Activated CD4-positive, alpha-beta T cell treated with anti-CD3 and anti-CD28 coated beads for 36 hours (primary cell): ENCODE measurements at regions not wholly inside any gene's neighbourhood (a gene's known extent, or its start where the extent isn't known, plus 50 kb on each side); places are given as distances from the start of the nearest gene placed in this dataset.
A peak's percentile ranks its signal among the peaks of the same experiment; 100 is the strongest.

ENCODE experiments used
- ATAC-seq: fragments of 200-7000 bp; cut with Tn5 transposase; one replicate; pipeline ENCODE4 v1.10.0; 2021; ENCODE audit warnings: mild to moderate bottlenecking, moderate library complexity
- CTCF ChIA-PET: fragments of 350-600 bp; sonication (Branson Sonifier 250); formaldehyde crosslinking; loops from one replicate; lab custom pipeline; 2021; ENCODE audit warnings: antibody characterized with exemption; lab: Charles Lee
- POLR2A ChIA-PET: fragments of 350-600 bp; sonication (Branson Sonifier 250); formaldehyde crosslinking; loops from one replicate; lab custom pipeline; 2021; ENCODE audit warnings: antibody characterized with exemption, inconsistent platforms; lab: Charles Lee
- DNase-seq: peaks from one replicate; pipeline ENCODE4 v3.0.0-alpha.2; 2020
- H3K27ac Mint-ChIP-seq: one replicate; pipeline ENCODE4 v1.8.0; 2021; ENCODE audit warnings: mixed read lengths
- H3K27me3 Mint-ChIP-seq: one replicate; pipeline ENCODE4 v1.8.0; 2021; ENCODE audit warnings: mixed read lengths
- H3K36me3 Mint-ChIP-seq: one replicate; pipeline ENCODE4 v1.8.0; 2021; ENCODE audit warnings: low read depth, mixed read lengths
- H3K4me1 Mint-ChIP-seq: one replicate; pipeline ENCODE4 v1.8.0; 2021; ENCODE audit warnings: mixed read lengths
- H3K4me3 Mint-ChIP-seq: one replicate; pipeline ENCODE4 v1.8.0; 2021; ENCODE audit warnings: mild to moderate bottlenecking, moderate library complexity, mixed read lengths
- H3K9me3 Mint-ChIP-seq: one replicate; pipeline ENCODE4 v1.8.0; 2021; ENCODE audit warnings: low read depth, mixed read lengths
- intact Hi-C, 2 experiments: fragments of 100-400 bp; cut with DNase I in 1 of 2; cut with micrococcal nuclease in 1 of 2; formaldehyde crosslinking; loops; one replicate each; pipeline versions ENCODE4 v1.14.2 to v1.15.1; 2022 to 2024; cut with DNase I, micrococcal nuclease

DNA sequence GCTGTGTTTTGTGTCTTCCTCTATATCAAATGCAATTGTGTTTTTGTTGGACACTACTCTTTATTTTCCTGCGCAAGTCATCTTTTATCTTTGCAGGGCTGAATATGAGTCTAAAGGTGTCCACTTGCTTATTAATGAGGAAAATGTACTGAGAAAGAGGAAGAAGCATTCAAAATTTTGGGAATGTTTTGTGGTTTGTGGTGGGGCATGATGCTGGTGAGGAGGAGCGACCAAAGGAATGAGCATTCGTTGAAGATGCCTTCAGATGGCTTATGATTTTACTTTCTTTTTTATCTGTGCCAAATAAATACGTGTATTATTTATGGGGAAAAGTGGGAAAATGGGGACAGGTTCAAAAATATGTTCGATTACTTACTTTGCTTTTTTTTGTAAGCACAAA is 63.9 kb upstream of the SMIM21 start:
- ChIA-PET POLR2A (no interaction called here), CTCF (no interaction called here)
- ATAC-seq (no peak), DNase-seq (no peak)
- no peak overlapping the region for H3K27ac Mint-ChIP-seq
- no peaks in the 10 kb centered on the region for H3K9me3 Mint-ChIP-seq
- H3K4me3 Mint-ChIP-seq: no peak overlapping the region
- H3K4me1 Mint-ChIP-seq: no peaks in the 10 kb centered on the region
- peaks cover 9% of the 10 kb centered on the region for H3K27me3 Mint-ChIP-seq
- intact Hi-C loops: no loop called here
- no peaks in the 10 kb centered on the region for H3K36me3 Mint-ChIP-seq

DNA sequence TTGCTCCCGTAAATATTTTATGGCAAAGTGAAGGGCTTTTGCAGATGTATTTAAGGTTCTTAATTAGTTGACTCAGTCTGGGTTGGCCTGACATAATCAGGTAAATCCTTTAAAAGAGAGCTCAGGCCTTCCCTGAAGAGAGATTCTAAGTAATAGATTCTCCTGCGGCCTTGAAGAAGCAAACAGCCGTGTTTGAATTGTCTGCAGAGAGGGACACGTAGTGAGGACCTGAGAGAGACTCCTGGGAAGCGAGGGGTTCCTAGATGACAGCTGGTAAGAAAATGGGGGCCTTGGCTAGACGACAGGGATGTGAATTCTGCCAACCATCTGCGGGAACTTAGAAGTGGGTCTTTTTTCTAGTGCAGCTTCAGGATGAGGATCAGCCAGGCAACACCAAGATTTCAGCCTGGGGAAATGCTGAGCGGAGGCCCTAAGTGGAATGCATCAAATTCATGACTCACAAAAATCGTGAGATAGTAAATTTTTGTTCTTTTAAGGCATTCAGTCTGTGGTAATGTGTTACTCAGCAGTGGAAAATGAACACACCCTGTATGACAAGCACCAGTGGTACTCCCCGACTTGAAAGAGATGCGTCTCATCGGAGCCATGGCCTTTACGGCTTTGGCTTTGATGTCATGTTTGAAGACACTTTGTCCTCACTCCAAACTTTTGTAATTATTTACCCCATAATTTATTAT is 62.1 kb upstream of the SMIM21 start:
- POLR2A ChIA-PET: no interaction called here
- Mint-ChIP-seq H3K36me3 (no peaks in the 10 kb centered on the region), H3K4me3 (no peak overlapping the region), H3K27me3 (peaks cover 10% of the 10 kb centered on the region), H3K9me3 (no peaks in the 10 kb centered on the region), H3K27ac (no peak overlapping the region), H3K4me1 (no peaks in the 10 kb centered on the region)
- intact Hi-C loops: no loop called here
- CTCF ChIA-PET: interaction anchor here (1.1 to 1.7 kb wide), 2 partner anchors 9 to 11 kb away, joined by 3 to 5 read pairs; no protein-coding TSS in a partner anchor
- ATAC-seq: no peak
- DNase-seq: no peak

DNA sequence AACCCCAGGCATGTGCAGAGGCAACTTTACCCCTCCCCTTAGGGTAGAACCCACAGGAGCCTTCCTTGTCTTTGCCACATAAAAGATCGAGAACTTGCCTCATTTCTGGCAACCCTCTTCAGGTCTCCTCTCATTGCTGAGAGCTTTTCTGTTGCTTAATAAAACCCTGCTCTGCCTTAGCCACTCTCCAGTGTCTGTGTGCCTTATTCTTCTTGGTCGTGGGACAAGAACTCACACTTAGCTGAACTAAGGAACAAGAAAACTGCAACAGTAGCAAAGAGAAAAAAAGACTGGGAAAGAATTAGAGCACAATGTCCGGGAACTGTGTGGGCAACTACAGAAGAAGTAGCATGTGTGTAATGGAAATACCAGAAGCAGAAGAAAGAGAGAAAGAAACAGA is 56.2 kb upstream of the SMIM21 start:
- peaks cover 8% of the 10 kb centered on the region for H3K9me3 Mint-ChIP-seq

DNA sequence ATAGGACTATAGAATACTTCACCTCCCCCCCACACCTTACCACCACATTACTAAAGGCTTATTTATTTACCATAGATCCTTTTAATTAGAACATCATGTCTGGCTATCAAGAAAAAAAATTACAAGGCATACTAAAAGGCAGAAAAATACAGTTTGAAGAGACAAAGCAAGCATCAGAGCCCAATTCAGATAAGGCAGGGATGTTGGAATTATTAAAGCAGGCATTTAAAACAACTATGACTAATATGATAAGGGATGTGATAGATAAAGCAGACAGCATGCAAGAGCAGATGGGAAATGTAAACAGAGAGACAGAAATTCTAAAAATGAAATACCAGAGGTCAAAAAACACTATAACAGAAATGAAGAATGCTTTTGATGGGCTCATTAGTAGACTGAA is 55.4 kb upstream of the SMIM21 start:
- peaks cover 8% of the 10 kb centered on the region for H3K9me3 Mint-ChIP-seq
- intact Hi-C loops: no loop called here
- DNase-seq: no peak
- ATAC-seq: no peak
- CTCF ChIA-PET: no interaction called here
- H3K27ac Mint-ChIP-seq: no peak overlapping the region
- H3K27me3 Mint-ChIP-seq: peaks cover 19% of the 10 kb centered on the region
- POLR2A ChIA-PET: no interaction called here
- no peaks in the 10 kb centered on the region for H3K4me1 Mint-ChIP-seq
- H3K4me3 Mint-ChIP-seq: no peak overlapping the region
- no peaks in the 10 kb centered on the region for H3K36me3 Mint-ChIP-seq

More for the DNA sequence above, 56.2 kb upstream of the SMIM21 start:
- no peak overlapping the region for H3K4me3 Mint-ChIP-seq
- H3K36me3 Mint-ChIP-seq: no peaks in the 10 kb centered on the region
- H3K4me1 Mint-ChIP-seq: no peaks in the 10 kb centered on the region
- intact Hi-C loops: no loop called here
- ChIA-PET CTCF (no interaction called here), POLR2A (no interaction called here)
- DNase-seq: no peak
- no peak for ATAC-seq
- H3K27me3 Mint-ChIP-seq: peaks cover 21% of the 10 kb centered on the region
- H3K27ac Mint-ChIP-seq: no peak overlapping the region

DNA sequence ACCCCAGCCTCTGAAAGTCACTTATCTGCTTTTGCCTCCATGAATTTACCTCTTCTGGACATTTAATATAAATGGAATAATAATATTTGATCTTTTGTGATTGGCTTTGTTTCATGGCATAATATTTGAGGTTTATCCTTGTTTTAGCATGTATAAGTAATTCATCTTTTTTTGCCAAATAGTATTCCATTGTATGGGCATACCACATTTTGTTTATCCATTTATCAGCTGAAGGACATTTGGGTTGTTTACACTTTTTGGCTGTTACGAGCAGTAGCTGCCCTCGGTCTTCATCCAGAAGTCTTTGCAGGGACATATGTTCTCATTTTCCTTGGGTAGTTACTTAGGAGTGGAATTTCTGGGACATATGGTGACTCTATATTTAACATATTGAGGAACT is 53.0 kb upstream of the SMIM21 start:
- Mint-ChIP-seq H3K4me3 (no peak overlapping the region), H3K27me3 (peaks cover 18% of the 10 kb centered on the region), H3K36me3 (no peaks in the 10 kb centered on the region), H3K27ac (no peak overlapping the region), H3K9me3 (peaks cover 8% of the 10 kb centered on the region), H3K4me1 (no peaks in the 10 kb centered on the region)
- ChIA-PET CTCF (interaction anchor here (1.0 to 1.4 kb wide), 3 partner anchors 9 to 350 kb away, joined by 3 read pairs; no protein-coding TSS in a partner anchor), POLR2A (no interaction called here)
- no peak for ATAC-seq
- no peak for DNase-seq
- intact Hi-C loops: no loop called here

DNA sequence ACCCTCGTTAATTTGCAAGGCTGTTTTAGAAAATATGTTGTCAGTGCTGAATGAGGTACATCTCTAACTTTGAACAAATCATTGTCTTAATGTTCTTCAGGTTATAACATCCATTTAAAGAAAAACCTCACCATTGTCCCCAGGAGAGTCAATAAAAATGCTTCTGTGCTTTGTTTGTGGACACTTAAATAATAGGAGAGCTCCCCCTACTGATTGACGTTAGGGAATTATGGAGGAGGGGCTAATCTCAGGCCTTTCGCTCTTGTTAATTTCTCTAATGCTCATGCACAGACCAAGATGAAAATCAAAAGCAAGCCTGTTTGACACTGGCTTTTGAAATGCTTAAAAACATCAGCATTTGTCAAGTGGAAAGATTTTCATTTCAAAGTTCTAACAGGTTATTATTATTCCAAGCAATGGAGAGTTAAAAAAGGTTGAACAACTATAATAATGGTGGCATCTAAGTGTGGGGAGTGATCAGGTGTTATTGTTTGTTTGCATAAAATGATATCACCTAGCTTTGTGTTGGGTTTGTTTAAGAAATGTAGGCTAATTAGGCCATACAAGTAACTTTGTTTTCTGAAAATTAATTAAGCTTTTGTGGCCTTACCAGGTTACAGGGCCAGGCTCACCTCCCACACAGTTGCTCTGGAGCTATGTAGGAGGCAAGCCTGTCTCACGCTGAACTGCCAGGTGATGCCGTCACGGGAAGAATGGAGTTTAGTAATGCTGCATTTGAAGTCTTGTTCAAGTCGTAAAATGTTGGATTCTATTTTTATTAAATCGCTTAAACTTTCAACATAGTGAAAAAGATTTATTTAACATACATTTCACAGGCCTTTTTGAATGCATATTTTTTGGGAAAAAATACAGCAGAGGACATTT is 51.7 kb upstream of the SMIM21 start:
- Mint-ChIP-seq H3K27me3 (peaks cover 15% of the 10 kb centered on the region), H3K4me3 (no peak overlapping the region), H3K27ac (no peak overlapping the region), H3K36me3 (no peaks in the 10 kb centered on the region), H3K4me1 (no peaks in the 10 kb centered on the region), H3K9me3 (peaks cover 8% of the 10 kb centered on the region)
- peak; percentile 68 for ATAC-seq
- CTCF ChIA-PET: interaction anchor here (0.6 to 2.2 kb wide), 12 partner anchors 10 to 827 kb away, joined by 3 to 8 read pairs (median 4); no protein-coding TSS in a partner anchor
- POLR2A ChIA-PET: no interaction called here
- intact Hi-C loops: loop anchor here (1.0 to 5.0 kb wide), 2 partner anchors 582 to 827 kb away; no protein-coding TSS in a partner anchor
- no peak for DNase-seq

DNA sequence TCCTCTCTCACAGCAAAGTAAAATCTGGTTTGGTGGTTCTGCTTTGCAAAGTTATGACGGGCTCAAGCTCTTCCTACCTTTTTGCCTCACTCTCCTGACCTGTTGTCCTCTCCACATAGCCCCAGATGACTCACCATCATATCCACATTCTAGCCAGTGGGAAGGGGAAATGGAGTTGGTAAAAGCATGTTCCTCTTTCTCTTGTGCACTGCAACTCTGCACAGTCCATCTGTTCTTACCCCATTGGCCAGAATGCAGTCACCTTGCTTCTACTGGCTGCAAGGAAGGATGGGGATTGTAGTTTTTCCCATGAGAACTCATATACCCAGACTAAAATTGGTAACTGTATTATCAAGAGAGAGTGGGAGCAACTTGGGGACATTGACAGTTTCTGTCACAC is 50.4 kb upstream of the SMIM21 start:
- CTCF ChIA-PET: interaction anchor here (0.6 to 2.2 kb wide), 7 partner anchors 31 to 825 kb away, joined by 3 to 8 read pairs (median 3); no protein-coding TSS in a partner anchor

More for the DNA sequence above, 50.4 kb upstream of the SMIM21 start:
- Mint-ChIP-seq H3K27ac (no peak overlapping the region), H3K36me3 (no peaks in the 10 kb centered on the region), H3K4me1 (no peaks in the 10 kb centered on the region), H3K4me3 (no peak overlapping the region), H3K27me3 (peaks cover 7% of the 10 kb centered on the region), H3K9me3 (peaks cover 2% of the 10 kb centered on the region)
- POLR2A ChIA-PET: no interaction called here
- intact Hi-C loops: loop anchor here in 1 of 2 experiments (5.0 kb wide), 1 partner anchor 581 kb away; no protein-coding TSS in a partner anchor
- DNase-seq (no peak), ATAC-seq (no peak)
